K562 (cell line): ENCODE measurements at regions not wholly inside any gene's neighbourhood (a gene's known extent, or its start where the extent isn't known, plus 50 kb on each side); places are given as distances from the start of the nearest gene placed in this dataset.

Source experiments
- ATAC-seq: fragments of 200-7000 bp; cut with Tn5 transposase; 3 replicates; pipeline ENCODE4 v1.9.1; 2020; ENCODE audit warnings: moderate library complexity
- BruUV-seq: library from RNA; stranded (reverse); fragments of 400-500 nt; replicated peaks from 2 replicates; lab custom pipeline; 2021; lab: Mats Ljungman, UMichigan
- CTCF ChIA-PET: fragments of 300-600 bp; formaldehyde crosslinking; extraction: SDS; loops from one replicate; lab custom pipeline; 2021; ENCODE audit warnings: low intra/inter-chr PET ratio; lab: Yijun Ruan, JAX
- POLR2A ChIA-PET: fragments of 300-600, 350-650 bp; sonication (Branson Sonifier 250); formaldehyde crosslinking; extraction: SDS; loops from one replicate; lab custom pipeline; 2021; ENCODE audit warnings: antibody characterized with exemption, inconsistent platforms; lab: Yijun Ruan, JAX
- DNase-seq, 4 experiments: peaks; one replicate each; pipeline versions ENCODE4 v3.0.0 to v3.0.0-alpha.2; 2011 to 2018; ENCODE audit warnings: low spot score in 3 of 4, mixed read lengths in 3 of 4; ENCODE audit errors: extremely low read depth in 1 of 4
- FAIRE-seq: peaks from 2 replicates; lab custom pipeline; 2011; peaks lifted over from hg19 to GRCh38; lab: Jason Lieb, UNC
- H2AFZ ChIP-seq: 2 replicates; pipeline ENCODE4 v1.6.0; 2011; ENCODE audit warnings: low read depth, low read length, control low read depth, inconsistent platforms
- H3K27ac ChIP-seq: fragments of 200-600 bp; 3 replicates; pipeline ENCODE4 v1.8.0; 2011; ENCODE audit warnings: low read depth, mild to moderate bottlenecking, control low read depth, inconsistent platforms, low read length, moderate library complexity, mixed read lengths; ENCODE audit errors: extremely low read depth
- H3K27me3 ChIP-seq, 2 experiments: fragments of 300-600 bp in 1 of 2; 2 replicates in 1 of 2; 3 replicates in 1 of 2; pipeline versions ENCODE4 v1.6.0 to v1.8.0; 2011; ENCODE audit warnings: inconsistent platforms in 2 of 2, low read length in 2 of 2, mild to moderate bottlenecking in 1 of 2, mixed read lengths in 1 of 2, moderate library complexity in 1 of 2; ENCODE audit not compliant: control insufficient read depth in 2 of 2, insufficient read depth in 2 of 2
- H3K36me3 ChIP-seq: fragments of 300-600 bp; 3 replicates; pipeline ENCODE4 v1.8.0; 2011; ENCODE audit warnings: mild to moderate bottlenecking, low read length, inconsistent platforms; ENCODE audit not compliant: control insufficient read depth, insufficient read depth
- H3K4me1 ChIP-seq, 2 experiments: fragments of 200-600 bp in 1 of 2; replicated peaks in 1 of 2; 2 replicates in 1 of 2; 3 replicates in 1 of 2; pipeline versions ENCODE4 v1.5.1 to v1.8.0; 2011; ENCODE audit warnings: inconsistent platforms in 2 of 2, low read length in 2 of 2, mild to moderate bottlenecking in 1 of 2, mixed read lengths in 1 of 2, moderate library complexity in 1 of 2; ENCODE audit not compliant: control insufficient read depth in 2 of 2, insufficient read depth in 2 of 2
- H3K4me2 ChIP-seq: 2 replicates; pipeline ENCODE4 v1.6.1; 2011; ENCODE audit warnings: low read length, control low read depth, inconsistent platforms, mixed read lengths; ENCODE audit not compliant: insufficient read depth
- H3K4me3 ChIP-seq: fragments of 200-600 bp; sonication (generic), shearing (Covaris generic); 2 replicates; pipeline ENCODE4 v1.5.1; 2016; ENCODE audit warnings: control low read depth, inconsistent platforms
- H3K79me2 ChIP-seq: fragments of 200-600 bp; 3 replicates; pipeline ENCODE4 v1.8.0; 2011; ENCODE audit warnings: low read length, inconsistent platforms; ENCODE audit not compliant: control insufficient read depth, insufficient read depth
- H3K9ac ChIP-seq, 2 experiments: 2 replicates each; pipeline versions ENCODE4 v1.6.0 to v1.6.1; 2011; ENCODE audit warnings: low read depth in 2 of 2, low read length in 2 of 2, control low read depth in 1 of 2, inconsistent platforms in 1 of 2, mild to moderate bottlenecking in 1 of 2, mixed read lengths in 1 of 2; ENCODE audit not compliant: insufficient read depth in 1 of 2
- H3K9me1 ChIP-seq: one replicate; pipeline ENCODE4 v1.6.0; 2011; ENCODE audit warnings: inconsistent platforms, mild to moderate bottlenecking, low read length, moderate library complexity; ENCODE audit not compliant: control insufficient read depth, insufficient read depth
- H3K9me3 ChIP-seq: replicated peaks from 2 replicates; pipeline ENCODE4 v1.5.1; 2011; ENCODE audit warnings: low read depth, low read length, inconsistent platforms; ENCODE audit not compliant: control insufficient read depth, insufficient read depth
- H4K20me1 ChIP-seq: replicated peaks from 2 replicates; pipeline ENCODE4 v1.6.1; 2011; ENCODE audit warnings: low read length, inconsistent platforms, mixed read lengths; ENCODE audit not compliant: control insufficient read depth, insufficient read depth
- BCL6 ChIP-seq: fragments of 250-450 bp; sonication (Bioruptor Pico); IDR thresholded peaks from 2 replicates; pipeline ENCODE4 v1.4.0; 2020
- CBX8 ChIP-seq: fragments of 200-600 bp; sonication (generic); IDR thresholded peaks from 2 replicates; pipeline ENCODE4 v1.6.1; 2012; ENCODE audit warnings: borderline replicate concordance, mixed run types, low read depth, mild to moderate bottlenecking, moderate library complexity, mixed read lengths, low read length, control low read depth, inconsistent platforms; ENCODE audit not compliant: poor library complexity, severe bottlenecking; ENCODE audit errors: extremely low read depth
- LEF1 ChIP-seq: fragments of 450-650 bp; IDR thresholded peaks from 2 replicates; pipeline ENCODE4 v1.6.1; 2016; ENCODE audit warnings: mild to moderate bottlenecking
- MCM7 ChIP-seq, 2 experiments: fragments of 450-650 bp; IDR thresholded peaks; 2 replicates each; pipeline ENCODE4 v1.6.1; 2016 to 2018
- POLR2B ChIP-seq: fragments of 450-650 bp; IDR thresholded peaks from 2 replicates; pipeline ENCODE4 v1.6.1; 2018; ENCODE audit warnings: low read depth; ENCODE audit not compliant: partially characterized antibody
- SIN3B ChIP-seq: fragments of 450-650 bp; IDR thresholded peaks from 2 replicates; pipeline ENCODE4 v1.6.1; 2017; ENCODE audit warnings: low read depth, mild to moderate bottlenecking, moderate library complexity
- TBL1XR1 ChIP-seq, 2 experiments: IDR thresholded peaks; 2 replicates each; pipeline ENCODE4 v1.6.1; 2012; ENCODE audit warnings: improper control_type of control experiment in 2 of 2, low read length in 2 of 2, mild to moderate bottlenecking in 1 of 2
- TBP ChIP-seq: optimal IDR thresholded peaks from 2 replicates; pipeline ENCODE3; 2011; ENCODE audit warnings: low read depth, low read length, improper control_type of control experiment
- ZNF197 ChIP-seq: fragments of 200-800 bp; sonication (Bioruptor generic); IDR thresholded peaks from 2 replicates; pipeline ENCODE4 v1.6.1; 2016; ENCODE audit warnings: low read depth, missing genetic modification characterization, missing compliant biosample characterization
- ZNF224 ChIP-seq: sonication (generic); formaldehyde crosslinking; IDR thresholded peaks from 2 replicates; pipeline ENCODE4 v1.8.0; 2022; ENCODE audit warnings: mild to moderate bottlenecking, missing genetic modification reagents
- ZSCAN29 ChIP-seq: fragments of 450-650 bp; IDR thresholded peaks from 2 replicates; pipeline ENCODE4 v1.6.1; 2017
- WGBS: fragments of 100-300 bp; shearing (Covaris generic); methylation state at CpG from one replicate; pipeline ENCODE4 v1.1.6; 2016; ENCODE audit warnings: low coverage, mixed read lengths; ENCODE audit not compliant: insufficient coverage; ENCODE audit errors: missing lambda C conversion rate; 5-methylcytosine and 5-hydroxymethylcytosine counted together
- in situ Hi-C: fragments of 300-500 bp; cut with MboI; formaldehyde crosslinking; loops from 4 replicates; pipeline ENCODE4 v1.15.0; 2018; ENCODE audit warnings: inconsistent platforms, mixed read lengths
- intact Hi-C: fragments of 100-400 bp; cut with micrococcal nuclease; formaldehyde crosslinking; loops from 2 replicates; pipeline ENCODE4 v1.14.2; 2022
- TF ChIP-seq, protein P1 (sequence below): fragments of 250-450 bp; sonication (Bioruptor Pico); IDR thresholded peaks from 2 replicates; pipeline ENCODE4 v1.8.0; 2022; ENCODE audit warnings: inconsistent platforms, mild to moderate bottlenecking, moderate library complexity, borderline replicate concordance
- TF ChIP-seq, protein P2 (sequence below): fragments of 450-650 bp; formaldehyde crosslinking; IDR thresholded peaks from 2 replicates; pipeline ENCODE4 v1.4.0; 2022; ENCODE audit warnings: missing genetic modification characterization
- TF ChIP-seq, protein P3 (sequence below): fragments of 450-650 bp; IDR thresholded peaks from 2 replicates; pipeline ENCODE4 v1.6.1; 2018; ENCODE audit warnings: mild to moderate bottlenecking, low read depth; ENCODE audit not compliant: partially characterized antibody
- TF ChIP-seq, protein P4 (sequence below): sonication (generic); formaldehyde crosslinking; IDR thresholded peaks from 2 replicates; pipeline ENCODE4 v1.8.0; 2022; ENCODE audit warnings: mild to moderate bottlenecking, missing genetic modification reagents

DNA sequence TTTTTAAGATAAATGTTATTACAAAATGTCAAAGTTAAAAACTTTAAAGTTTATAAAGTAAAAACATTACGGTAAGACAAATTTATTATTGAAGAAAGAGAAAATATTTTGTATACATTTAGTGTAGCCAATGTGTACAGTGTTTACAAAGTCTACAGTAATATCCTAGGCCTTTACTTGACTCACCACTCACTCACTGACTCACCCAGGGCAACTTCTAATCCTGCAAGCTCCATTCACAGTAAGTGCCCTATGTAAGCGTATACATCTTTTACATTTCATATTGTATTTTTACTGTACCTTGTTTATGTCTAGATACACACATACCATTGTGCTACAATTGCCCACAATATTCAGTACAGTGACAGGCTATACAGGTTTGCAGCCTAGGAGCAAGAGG lies 448.2 kb downstream of the KCTD12 start:
- ATAC-seq (no peak), FAIRE-seq (no peak), DNase-seq (no peak)
- TF ChIP-seq ZSCAN29 = no peak
- TF ChIP-seq MCM7 (IDR thresholded peaks at IDR 0.05) = no peak
- TF ChIP-seq, protein P1, sequence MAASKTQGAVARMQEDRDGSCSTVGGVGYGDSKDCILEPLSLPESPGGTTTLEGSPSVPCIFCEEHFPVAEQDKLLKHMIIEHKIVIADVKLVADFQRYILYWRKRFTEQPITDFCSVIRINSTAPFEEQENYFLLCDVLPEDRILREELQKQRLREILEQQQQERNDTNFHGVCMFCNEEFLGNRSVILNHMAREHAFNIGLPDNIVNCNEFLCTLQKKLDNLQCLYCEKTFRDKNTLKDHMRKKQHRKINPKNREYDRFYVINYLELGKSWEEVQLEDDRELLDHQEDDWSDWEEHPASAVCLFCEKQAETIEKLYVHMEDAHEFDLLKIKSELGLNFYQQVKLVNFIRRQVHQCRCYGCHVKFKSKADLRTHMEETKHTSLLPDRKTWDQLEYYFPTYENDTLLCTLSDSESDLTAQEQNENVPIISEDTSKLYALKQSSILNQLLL (CRISPR knock-in tag) = no peak
- no peak for TF ChIP-seq LEF1
- TF ChIP-seq ZNF224 (CRISPR knock-in tag) = no peak
- TF ChIP-seq BCL6 = no peak
- no peak for TF ChIP-seq SIN3B
- TF ChIP-seq TBL1XR1 (IDR thresholded peaks at IDR 0.05; ENCODE audit: low read length in 2 of 2) = no peak
- TF ChIP-seq CBX8 = no peak
- TF ChIP-seq, protein P2, sequence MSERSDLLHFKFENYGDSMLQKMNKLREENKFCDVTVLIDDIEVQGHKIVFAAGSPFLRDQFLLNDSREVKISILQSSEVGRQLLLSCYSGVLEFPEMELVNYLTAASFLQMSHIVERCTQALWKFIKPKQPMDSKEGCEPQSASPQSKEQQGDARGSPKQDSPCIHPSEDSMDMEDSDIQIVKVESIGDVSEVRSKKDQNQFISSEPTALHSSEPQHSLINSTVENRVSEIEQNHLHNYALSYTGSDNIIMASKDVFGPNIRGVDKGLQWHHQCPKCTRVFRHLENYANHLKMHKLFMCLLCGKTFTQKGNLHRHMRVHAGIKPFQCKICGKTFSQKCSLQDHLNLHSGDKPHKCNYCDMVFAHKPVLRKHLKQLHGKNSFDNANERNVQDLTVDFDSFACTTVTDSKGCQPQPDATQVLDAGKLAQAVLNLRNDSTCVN (CRISPR knock-in tag) = no peak
- TF ChIP-seq, protein P3, sequence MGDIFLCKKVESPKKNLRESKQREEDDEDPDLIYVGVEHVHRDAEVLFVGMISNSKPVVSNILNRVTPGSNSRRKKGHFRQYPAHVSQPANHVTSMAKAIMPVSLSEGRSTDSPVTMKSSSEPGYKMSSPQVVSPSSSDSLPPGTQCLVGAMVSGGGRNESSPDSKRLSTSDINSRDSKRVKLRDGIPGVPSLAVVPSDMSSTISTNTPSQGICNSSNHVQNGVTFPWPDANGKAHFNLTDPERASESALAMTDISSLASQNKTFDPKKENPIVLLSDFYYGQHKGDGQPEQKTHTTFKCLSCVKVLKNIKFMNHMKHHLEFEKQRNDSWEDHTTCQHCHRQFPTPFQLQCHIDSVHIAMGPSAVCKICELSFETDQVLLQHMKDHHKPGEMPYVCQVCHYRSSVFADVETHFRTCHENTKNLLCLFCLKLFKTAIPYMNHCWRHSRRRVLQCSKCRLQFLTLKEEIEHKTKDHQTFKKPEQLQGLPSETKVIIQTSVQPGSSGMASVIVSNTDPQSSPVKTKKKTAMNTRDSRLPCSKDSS = no peak
- TF ChIP-seq TBP = no peak
- TF ChIP-seq, protein P4, sequence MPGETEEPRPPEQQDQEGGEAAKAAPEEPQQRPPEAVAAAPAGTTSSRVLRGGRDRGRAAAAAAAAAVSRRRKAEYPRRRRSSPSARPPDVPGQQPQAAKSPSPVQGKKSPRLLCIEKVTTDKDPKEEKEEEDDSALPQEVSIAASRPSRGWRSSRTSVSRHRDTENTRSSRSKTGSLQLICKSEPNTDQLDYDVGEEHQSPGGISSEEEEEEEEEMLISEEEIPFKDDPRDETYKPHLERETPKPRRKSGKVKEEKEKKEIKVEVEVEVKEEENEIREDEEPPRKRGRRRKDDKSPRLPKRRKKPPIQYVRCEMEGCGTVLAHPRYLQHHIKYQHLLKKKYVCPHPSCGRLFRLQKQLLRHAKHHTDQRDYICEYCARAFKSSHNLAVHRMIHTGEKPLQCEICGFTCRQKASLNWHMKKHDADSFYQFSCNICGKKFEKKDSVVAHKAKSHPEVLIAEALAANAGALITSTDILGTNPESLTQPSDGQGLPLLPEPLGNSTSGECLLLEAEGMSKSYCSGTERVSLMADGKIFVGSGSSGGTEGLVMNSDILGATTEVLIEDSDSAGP = no peak
- TF ChIP-seq POLR2B = no peak
- no peak for TF ChIP-seq ZNF197 (CRISPR knock-in tag)
- CTCF ChIA-PET = no interaction called here
- Histone ChIP-seq H3K27ac (no peak overlapping the region), H3K4me3 (no peak overlapping the region), H3K9me3 (no peaks in the 10 kb centered on the region), H3K27me3 (no peaks in the 10 kb centered on the region), H4K20me1 (no peaks in the 10 kb centered on the region), H3K4me1 (no peaks in the 10 kb centered on the region), H3K9me1 (no peaks in the 10 kb centered on the region), H3K36me3 (no peaks in the 10 kb centered on the region), H2AFZ (no peak overlapping the region), H3K9ac (no peak overlapping the region), H3K4me2 (no peak overlapping the region), H3K79me2 (no peaks in the 10 kb centered on the region)
- BruUV-seq = no TSS peak
- in situ Hi-C loops = no loop called here
- WGBS = 2% methylated on average over 2 of the region's 2 CpGs
- intact Hi-C loops = no loop called here
- POLR2A ChIA-PET = no interaction called here
